ENCODE measurements at regions not wholly inside any gene's neighbourhood (a gene's known extent, or its start where the extent isn't known, plus 50 kb on each side); places are given as distances from the start of the nearest gene placed in this dataset.

DNA sequence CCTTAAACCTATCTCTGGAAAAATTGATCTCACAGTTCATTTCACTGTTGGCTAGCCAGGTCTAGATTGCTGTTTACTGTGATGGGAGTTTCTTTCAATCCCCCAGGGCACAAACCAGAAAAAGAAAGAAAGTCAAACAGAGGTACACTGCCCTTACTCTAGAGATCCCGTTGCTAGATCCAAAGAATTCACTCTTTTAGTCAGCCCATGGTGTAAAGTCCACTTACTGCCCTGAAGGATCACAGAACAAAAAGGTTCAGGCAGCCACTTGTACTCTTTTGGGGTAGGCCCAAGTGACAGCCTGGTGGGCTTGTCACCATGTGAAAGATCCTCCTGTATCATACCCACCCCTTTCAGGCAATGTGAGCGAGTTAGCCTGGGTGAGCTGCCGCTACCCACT, 162.6 kb upstream of the CCDC179 start:
- no peak overlapping the region for H3K27ac ChIP-seq

DNA sequence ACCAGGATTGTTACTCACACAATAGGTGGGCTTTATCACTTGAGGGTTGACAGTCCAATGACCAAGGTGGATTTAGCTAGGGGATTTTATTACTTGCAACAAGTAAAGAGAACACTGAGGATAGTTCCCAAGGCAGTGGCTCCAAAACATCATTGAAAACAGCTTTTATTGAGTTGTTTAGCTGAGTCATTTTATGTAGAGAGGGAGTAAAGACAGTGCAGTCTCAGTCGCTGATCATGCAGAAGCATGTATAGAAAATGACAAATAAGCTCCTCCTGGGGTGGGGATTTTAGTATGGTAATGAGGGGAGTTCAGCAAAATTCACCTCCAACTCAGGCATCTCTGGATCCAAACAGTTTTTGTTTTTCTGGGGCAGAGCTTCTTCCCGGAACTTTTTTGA, 163.0 kb upstream of the CCDC179 start:
- no peak for DNase-seq (ENCODE audit: low read depth, low spot score)
- H3K27ac ChIP-seq: no peak overlapping the region

More for the DNA sequence above, 162.6 kb upstream of the CCDC179 start:
- no peak for DNase-seq (ENCODE audit: low read depth, low spot score)

DNA sequence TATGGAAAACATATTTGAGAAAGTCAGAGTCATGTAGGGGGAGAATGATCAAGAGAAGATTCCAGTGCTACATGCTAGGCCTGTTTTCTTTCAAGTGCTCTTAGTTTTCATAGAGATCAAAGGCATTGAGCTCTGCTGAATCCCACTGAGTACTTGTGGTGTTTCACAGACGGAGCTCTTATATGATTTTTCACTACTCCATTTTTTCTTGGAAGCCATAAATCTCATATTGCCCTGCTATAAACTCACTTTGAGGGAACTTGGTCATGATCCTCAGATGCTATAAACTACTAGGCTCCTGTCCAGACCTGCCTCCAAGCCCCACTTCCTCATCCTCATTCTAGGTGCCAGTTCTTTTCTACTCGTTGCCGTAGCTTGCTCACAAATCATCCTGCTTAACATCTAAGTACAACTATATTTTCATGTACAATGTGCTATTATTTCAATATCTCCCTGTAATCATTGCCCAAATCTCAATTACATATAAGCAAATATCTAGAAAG, 180.8 kb upstream of the CCDC179 start:
- peak; percentile 6 for DNase-seq (ENCODE audit: low read depth, low spot score)
- H3K27ac ChIP-seq: no peak overlapping the region

DNA sequence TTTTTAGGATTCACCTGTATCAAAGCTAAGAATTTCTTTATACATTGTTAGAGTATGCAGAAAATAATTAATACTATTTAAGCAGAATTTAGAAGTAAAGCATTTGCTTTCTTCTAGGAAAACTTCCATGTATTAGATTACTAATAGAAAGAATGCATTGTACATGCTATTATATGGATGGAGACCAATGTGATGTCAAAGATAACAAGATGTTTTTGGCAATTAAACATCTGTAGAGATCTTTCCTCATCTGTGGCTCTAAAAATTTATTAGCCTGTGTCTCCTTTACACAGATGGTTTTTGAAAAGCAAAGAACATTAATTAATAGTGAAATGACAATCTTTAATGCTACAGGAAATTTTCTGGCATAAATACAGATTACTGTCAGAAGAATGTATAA, 198.4 kb upstream of the CCDC179 start:
- DNase-seq (ENCODE audit: low read depth, low spot score): no peak
- no peak overlapping the region for H3K27ac ChIP-seq

DNA sequence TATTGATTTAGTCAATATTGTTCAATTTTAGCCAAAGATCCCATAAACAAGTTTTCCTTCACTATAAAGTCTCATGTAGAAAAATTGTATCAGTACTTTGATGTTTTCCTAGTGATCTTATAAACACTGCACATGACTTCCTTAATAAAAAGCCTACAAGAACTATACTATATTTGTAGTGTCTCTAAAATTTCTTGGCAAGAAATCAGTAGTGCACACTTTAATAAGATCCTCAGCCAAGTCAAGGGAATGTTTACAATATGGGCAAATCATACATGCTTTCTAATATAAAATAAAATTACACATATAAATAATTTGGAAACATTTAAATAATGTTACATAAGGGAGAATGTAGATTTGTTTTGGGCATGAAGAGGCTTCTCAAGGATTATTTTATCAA, 203.0 kb upstream of the CCDC179 start:
- no peak for DNase-seq (ENCODE audit: low read depth, low spot score)
- no peak overlapping the region for H3K27ac ChIP-seq

DNA sequence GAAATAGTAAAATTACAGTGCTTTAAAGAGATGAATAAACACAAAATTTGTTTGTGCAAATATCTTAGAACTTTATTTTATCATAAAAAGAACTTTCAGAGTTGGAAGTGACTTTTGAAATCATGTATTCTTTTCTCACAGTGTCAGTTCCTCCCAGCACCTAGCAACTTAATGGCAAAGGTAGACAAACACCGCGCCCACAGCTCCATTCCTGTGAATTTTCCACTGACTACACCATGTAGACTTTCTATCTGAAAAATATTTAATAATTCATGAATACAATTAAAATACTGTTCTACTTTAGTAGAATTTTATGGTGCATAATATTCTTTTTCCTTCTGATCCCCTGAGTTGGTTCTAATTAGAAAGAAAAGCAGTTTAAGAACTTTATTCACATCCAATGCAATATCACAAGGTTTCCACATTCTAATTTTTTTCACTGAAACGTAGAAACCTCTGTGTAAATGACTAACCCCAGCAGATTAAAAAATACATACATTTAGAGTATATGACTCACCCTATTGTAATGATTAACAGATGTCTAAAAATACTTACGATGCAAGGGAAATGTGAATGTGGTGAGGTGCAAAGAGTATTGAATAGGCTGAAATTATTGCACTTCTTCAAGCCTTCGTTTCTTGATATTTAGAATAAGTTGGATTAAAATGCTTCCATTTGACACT, 218.2 kb upstream of the CCDC179 start:
- H3K27ac ChIP-seq: no peak overlapping the region
- no peak for DNase-seq (ENCODE audit: low read depth, low spot score)

DNA sequence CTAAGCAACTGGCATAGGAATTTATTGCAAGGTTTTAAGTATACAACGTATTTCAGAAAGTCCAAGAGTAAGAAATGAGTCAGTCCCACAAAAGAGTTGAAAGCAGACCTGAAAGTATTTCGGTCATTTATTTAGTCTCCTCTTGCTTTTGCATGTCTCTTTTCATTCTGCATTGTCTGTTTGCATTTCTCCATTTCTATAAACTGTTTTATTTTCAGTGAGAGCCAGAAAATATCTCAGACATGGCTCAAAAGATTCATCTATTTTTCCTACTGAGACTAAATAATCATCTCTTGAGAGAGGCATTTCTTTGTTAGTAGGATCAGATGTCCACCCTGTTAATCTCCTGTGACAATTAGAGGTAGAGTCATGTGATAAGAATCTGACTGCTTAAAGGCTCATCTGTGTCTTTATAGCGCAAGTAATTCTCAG, 219.1 kb upstream of the CCDC179 start:
- H3K27ac ChIP-seq: no peak overlapping the region
- DNase-seq (ENCODE audit: low read depth, low spot score): no peak

DNA sequence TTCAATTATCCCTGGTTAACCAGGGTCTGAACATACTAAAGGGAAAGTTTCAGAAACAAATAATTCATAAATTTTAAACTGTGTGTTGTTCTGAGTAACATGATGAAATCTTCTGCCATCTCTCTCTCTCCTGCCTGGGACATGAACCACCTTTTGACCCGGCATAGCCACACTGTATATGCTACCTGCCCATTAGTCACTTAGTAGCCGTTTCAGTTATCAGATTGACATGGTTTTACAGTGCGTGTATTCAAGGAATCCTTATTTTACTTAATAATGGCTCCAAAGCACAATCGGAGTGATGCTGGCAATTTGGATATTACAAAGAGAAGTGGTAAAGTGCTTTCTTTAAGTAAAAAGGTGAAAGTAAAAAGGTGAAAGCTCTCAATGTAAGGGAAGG, 227.1 kb upstream of the CCDC179 start:
- no peak for DNase-seq (ENCODE audit: low read depth, low spot score)
- H3K27ac ChIP-seq: no peak overlapping the region

DNA sequence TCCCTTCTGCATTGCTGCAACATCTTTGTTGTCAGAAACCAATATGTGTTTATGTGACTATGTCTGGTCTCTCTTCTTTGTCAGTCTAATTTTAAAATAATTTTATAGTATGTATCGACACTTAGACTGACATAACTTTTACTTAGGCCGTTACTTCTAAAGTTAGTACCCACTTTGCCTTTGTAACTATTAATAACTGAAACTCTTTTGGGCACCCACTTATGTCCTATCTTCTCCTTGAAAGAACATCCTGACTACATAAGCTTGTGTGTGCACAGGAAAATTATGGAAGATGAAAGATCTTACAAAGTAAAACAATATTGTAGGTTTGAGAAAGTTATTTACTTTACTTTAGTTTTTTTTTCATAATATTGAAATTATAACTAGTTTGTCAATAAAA, 230.4 kb upstream of the CCDC179 start:
- DNase-seq (ENCODE audit: low read depth, low spot score): no peak
- H3K27ac ChIP-seq: no peak overlapping the region

DNA sequence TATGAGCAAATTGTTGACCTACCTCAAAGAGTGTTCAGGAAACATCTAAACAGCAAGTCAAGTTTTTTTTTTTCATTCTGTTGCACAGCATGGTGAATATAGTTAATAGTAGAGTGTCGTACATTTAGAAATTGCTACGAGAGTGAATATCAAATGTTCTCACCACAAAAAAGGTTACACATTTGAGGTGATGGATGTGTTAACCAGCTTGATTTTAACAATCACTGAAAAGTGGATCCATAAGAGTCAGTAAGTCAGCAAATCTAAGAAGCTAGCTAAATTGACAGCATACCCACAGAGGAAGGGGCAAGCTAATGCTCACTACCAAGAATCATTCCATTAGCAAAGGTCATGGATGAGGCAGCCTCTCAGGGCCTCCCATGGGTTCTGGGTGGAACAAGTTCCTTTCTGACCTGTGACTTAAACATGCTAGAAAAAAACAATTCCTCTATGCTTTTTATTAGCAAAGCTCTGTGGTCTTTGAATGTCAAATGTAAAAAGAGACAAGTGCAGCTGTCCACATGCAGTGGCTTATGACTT, 235.4 kb upstream of the CCDC179 start:
- no peak overlapping the region for H3K27ac ChIP-seq

DNA sequence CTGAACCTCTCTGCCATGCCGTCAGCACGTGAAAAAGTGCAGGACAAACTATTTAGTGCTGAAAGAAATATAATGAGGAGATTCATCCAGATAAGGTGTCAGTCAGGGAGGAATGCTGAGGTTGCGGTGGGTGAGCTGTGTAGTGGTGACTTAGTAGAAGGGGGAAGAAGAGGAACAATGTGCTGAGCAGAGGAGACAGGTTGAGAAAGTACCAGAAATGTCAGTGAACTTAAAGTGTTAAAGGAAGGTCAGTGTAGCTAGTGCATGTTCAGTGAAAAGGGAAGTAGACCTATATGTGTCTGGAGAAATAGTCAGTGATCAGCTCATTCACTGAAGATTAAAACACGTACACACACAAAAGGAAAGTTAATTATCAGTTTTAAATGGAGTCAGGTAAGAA, 237.6 kb upstream of the CCDC179 start:
- H3K27ac ChIP-seq: no peak overlapping the region
- no peak for DNase-seq (ENCODE audit: low read depth, low spot score)

More for the DNA sequence above, 235.4 kb upstream of the CCDC179 start:
- DNase-seq (ENCODE audit: low read depth, low spot score): no peak

DNA sequence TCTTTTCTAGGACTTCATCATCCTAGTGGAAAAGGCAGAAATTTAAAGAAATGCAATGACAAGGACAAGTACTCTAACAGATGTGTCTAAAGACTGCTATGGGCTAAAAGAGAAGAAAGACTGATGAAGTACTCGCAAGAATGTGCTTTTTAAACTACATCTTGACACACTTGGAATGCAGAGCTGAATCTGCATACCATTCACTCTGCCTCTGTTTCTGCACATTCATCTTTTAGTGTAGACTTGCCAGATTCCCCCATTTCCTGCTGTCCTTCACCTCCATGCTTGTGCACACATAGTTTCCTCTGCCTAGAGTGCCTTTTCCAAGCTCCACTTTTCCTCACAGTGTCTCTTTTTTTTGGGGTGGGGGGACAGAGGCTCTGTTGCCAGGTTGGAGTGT, 239.0 kb upstream of the CCDC179 start:
- no peak for DNase-seq (ENCODE audit: low read depth, low spot score)
- no peak overlapping the region for H3K27ac ChIP-seq

DNA sequence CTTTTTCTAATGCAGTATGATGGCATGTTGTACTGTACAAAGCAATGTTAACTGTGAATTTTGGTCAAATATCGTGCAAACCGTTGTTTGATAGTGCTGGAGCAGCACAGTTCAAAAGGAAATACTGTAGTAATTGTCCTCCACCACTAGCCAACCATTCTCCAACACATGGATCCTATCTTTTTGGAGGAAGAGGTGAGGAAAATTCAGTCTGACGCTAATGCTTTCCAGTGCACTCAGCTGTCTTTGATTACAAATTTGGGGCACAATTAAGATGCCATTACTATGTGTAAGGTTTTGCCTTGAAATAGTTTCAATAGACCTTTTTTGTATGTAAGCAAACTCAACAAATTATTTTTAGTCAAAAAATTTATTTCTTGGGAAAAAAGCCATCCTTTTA, 240.5 kb upstream of the CCDC179 start:
- no peak overlapping the region for H3K27ac ChIP-seq
- DNase-seq (ENCODE audit: low read depth, low spot score): no peak

DNA sequence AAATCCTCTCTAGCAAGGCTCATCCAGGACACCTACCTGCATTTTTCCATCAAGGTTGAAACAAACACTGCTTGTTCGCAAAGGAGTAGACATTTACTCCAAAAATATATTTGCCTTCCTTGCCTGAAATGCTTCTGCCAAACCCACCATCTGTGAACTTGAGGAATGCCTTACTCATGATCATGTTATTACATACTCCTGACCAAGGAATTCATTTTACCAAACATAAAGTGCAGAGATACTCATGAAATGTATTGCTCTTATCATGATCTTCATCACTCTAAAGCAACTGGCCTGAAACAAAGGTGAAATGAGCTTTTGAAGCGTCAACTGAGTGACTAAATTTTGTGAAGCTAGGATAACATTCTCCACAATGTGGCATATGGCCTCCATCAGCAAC, 243.1 kb upstream of the CCDC179 start:
- no peak for DNase-seq (ENCODE audit: low read depth, low spot score)
- H3K27ac ChIP-seq: no peak overlapping the region

DNA sequence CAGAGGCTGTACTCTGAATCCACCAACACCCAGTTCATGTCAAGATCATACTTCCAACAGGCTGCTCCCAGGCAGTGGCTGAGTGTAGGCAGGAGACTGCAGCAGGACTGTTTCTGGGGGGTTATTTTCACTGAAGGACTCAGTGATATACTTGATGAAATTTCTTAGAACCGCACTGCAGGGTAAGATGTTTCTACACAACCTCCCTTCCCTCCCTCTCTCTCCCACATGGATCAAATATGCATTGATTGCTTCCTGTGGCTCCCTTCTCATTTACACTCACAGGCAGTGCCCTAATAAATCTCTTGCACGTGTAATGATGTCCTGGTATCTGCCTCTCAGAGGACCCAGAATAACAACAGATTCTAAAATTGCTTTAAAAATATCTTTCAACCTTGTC, 251.3 kb upstream of the CCDC179 start:
- H3K27ac ChIP-seq: no peak overlapping the region
- DNase-seq (ENCODE audit: low read depth, low spot score): no peak

DNA sequence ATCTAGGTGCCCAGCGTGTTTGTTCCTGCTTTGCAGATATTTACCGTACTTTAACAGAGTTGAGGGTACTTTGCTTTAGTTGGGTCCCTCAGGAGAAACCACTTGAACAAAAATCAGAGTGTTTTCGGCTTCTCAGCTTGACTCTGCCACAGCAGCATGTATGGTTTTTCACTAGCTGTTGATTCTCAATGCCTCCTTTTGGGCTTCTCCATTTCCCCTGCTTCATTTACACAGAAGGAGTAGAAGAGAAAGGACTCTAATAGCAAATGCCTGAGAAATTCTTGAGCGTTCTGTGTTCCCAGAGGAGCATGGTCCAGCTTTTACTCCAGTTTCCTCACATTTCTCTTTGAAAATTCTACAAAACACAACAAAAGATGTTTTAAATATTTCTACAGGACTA, 252.1 kb upstream of the CCDC179 start:
- H3K27ac ChIP-seq: no peak overlapping the region
- no peak for DNase-seq (ENCODE audit: low read depth, low spot score)

DNA sequence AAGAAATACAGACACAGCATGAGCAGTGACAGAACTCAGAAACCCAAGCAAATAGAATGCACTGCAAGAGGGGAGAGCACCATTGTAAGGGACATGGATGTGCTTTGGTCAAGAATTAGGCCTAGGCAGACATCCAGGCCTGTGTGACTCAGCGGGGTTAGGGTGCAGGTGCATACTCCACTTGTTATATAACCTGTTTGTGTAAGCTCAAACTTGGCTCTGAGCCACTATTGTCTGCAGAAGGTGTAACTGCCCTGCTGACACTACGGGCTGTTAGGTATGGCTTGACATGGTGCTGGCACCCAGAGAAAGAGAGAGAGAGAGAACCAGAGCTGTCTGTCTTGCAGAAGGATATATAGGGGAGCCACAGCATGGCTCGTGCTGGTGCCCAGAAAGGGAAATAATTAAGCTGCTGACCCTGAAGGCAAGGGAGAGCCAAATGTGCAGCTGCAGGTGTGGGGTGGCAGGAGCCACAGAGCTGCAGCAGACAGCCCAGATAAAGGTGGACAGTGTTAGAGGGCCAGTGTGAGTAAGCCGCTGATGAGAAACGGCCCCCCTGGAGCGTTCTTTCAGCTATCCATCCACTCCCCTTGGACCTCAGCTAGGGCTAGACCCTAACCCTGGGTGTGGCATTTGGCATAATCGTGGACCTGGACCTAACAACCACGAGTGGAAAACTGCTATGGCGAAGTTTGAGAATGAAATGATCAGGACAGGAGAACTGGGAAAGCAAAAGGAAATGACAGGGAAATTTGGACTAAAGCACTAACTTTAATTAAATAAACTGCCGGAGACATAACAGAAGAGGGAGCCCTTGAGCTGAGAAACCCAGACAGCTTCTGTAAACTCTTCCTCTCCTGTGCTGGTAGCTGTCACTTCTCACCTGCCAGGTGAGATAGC, 253.0 kb upstream of the CCDC179 start:
- DNase-seq (ENCODE audit: low read depth, low spot score): peak; percentile 41
- no peak overlapping the region for H3K27ac ChIP-seq

DNA sequence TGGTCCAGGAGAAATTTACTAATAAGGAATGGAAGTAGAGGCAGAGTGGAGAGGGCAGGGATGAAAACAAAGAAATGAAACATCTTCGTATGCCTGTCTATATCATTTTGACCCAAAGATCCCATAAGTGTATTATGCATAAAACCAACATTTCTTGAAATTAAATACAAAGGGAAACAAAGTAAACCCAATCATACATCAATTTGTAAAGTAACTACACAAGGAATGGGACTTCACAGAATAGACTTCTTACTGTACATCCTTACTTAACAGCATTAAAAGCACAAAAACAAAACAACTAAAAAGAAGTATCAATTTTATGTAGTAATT, 253.6 kb upstream of the CCDC179 start:
- DNase-seq (ENCODE audit: low read depth, low spot score): no peak
- no peak overlapping the region for H3K27ac ChIP-seq

DNA sequence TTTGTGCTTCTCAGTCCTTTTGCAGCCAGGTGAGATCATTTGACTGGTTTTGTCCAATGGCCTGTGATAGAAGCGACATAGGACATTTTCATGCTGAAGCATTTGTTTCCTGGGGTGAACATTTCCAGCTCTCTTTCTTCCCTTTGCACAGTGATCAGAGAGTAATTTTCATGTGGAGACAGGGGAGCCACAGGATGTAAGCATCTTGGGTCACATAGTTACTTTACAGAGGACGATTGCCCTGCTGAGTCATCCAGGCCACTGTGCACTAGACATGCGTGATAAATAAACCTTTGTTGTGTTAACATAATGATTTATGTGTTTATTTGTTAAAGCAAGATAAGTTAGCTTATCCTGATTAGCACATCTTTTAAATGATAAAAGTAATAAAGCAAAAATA, 263.5 kb upstream of the CCDC179 start:
- H3K27ac ChIP-seq: no peak overlapping the region
- DNase-seq (ENCODE audit: low read depth, low spot score): no peak

DNA sequence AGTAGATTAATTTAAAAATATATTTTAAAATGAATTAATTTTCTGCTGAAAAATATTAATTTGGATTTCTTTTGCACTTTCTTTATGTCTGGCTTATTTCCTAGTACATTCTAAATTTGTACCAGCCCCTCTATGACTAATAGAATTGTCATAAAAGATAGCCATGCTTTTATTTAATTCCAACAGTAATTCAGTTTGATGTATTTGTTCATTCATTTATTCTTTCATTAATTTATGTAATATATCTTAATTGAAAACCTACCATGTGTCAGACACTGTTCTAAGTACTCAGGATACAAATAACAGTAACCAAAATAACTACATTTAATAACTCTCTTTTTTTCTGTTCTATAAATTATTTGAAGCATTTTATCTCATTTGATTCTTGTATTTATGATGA, 264.0 kb upstream of the CCDC179 start:
- H3K27ac ChIP-seq: no peak overlapping the region
- DNase-seq (ENCODE audit: low read depth, low spot score): no peak

DNA sequence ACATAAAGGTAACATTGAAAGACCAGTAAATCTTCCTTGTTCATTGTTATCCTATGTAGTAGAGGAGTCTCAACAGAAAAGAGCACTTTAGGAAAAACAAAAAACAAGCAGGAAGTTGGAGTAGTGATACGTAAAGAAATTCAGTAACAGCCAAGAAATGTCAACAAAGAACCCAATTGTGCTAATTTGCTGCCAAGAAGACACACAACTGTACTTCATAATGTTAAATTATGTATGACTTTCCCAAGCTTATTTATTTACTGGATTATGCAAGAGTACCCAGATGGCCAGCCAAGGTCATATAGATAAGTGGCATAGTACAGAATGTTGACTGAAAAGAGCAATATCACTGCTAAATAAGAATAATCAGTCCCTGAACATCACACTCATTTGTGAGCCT, 264.7 kb upstream of the CCDC179 start:
- no peak overlapping the region for H3K27ac ChIP-seq
- no peak for DNase-seq (ENCODE audit: low read depth, low spot score)

Measured in epithelial cell of prostate (primary cell).